HEK293 (cell line): ENCODE measurements at regions not wholly inside any gene's neighbourhood (a gene's known extent, or its start where the extent isn't known, plus 50 kb on each side); places are given as distances from the start of the nearest gene placed in this dataset.

Experiments used
- CTCF ChIA-PET: fragments of 350-600 bp; formaldehyde crosslinking; extraction: SDS; loops from one replicate; lab custom pipeline; 2021; ENCODE audit warnings: antibody characterized with exemption; lab: Yijun Ruan, JAX
- POLR2A ChIA-PET: fragments of 300-600 bp; formaldehyde crosslinking; extraction: SDS; loops from one replicate; lab custom pipeline; 2020; ENCODE audit warnings: antibody characterized with exemption, inconsistent platforms; lab: Yijun Ruan, JAX
- H3K27ac ChIP-seq: fragments of 200-500 bp; sonication (Bioruptor generic); 2 replicates; pipeline ENCODE4 v1.5.1; 2014; ENCODE audit warnings: low read depth, low read length, control low read depth, inconsistent platforms; ENCODE audit errors: extremely low read depth
- H3K36me3 ChIP-seq, 2 experiments: fragments of 200-500 bp in 1 of 2; sonication (Bioruptor generic) in 1 of 2; 1 replicate in 1 of 2; 2 replicates in 1 of 2; pipeline ENCODE4 v1.5.1; 2014 to 2017; ENCODE audit warnings: inconsistent platforms in 2 of 2, low read length in 2 of 2; ENCODE audit not compliant: control insufficient read depth in 2 of 2, insufficient read depth in 1 of 2
- H3K4me1 ChIP-seq: fragments of 200-500 bp; sonication (Bioruptor generic); 2 replicates; pipeline ENCODE4 v1.5.1; 2014; ENCODE audit warnings: mild to moderate bottlenecking, low read length, inconsistent platforms; ENCODE audit not compliant: control insufficient read depth, insufficient read depth
- H3K4me3 ChIP-seq: 2 replicates; pipeline ENCODE4 v1.5.1; 2011; ENCODE audit warnings: low read depth, mild to moderate bottlenecking, control low read depth, low read length, moderate library complexity
- H3K9me3 ChIP-seq: fragments of 200-500 bp; sonication (Bioruptor generic); 2 replicates; pipeline ENCODE4 v1.5.1; 2014; ENCODE audit warnings: low read depth, low read length, inconsistent platforms; ENCODE audit not compliant: control insufficient read depth, insufficient read depth
- EGR2 ChIP-seq: fragments of 450-650 bp; formaldehyde crosslinking; IDR thresholded peaks from 2 replicates; pipeline ENCODE4 v1.5.1; 2016; ENCODE audit warnings: low read depth, missing biosample characterization, missing genetic modification characterization
- HOXC10 ChIP-seq: sonication (generic); formaldehyde crosslinking; IDR thresholded peaks from 2 replicates; pipeline ENCODE4 v1.8.1; 2023; ENCODE audit warnings: mild to moderate bottlenecking, missing genetic modification reagents
- MZF1 ChIP-seq: fragments of 450-650 bp; formaldehyde crosslinking; IDR thresholded peaks from 2 replicates; pipeline ENCODE4 v1.5.1; 2017; ENCODE audit warnings: missing biosample characterization, missing genetic modification characterization, borderline replicate concordance
- YY1 ChIP-seq: fragments of 450-650 bp; formaldehyde crosslinking; IDR thresholded peaks from 2 replicates; pipeline ENCODE4 v1.5.1; 2018; ENCODE audit warnings: missing biosample characterization, missing genetic modification characterization
- ZBTB21 ChIP-seq: fragments of 450-650 bp; formaldehyde crosslinking; IDR thresholded peaks from 2 replicates; pipeline ENCODE4 v1.5.1; 2017; ENCODE audit warnings: missing biosample characterization, missing genetic modification characterization
- ZNF140 ChIP-seq: fragments of 450-650 bp; formaldehyde crosslinking; IDR thresholded peaks from 2 replicates; pipeline ENCODE4 v1.5.1; 2016; ENCODE audit warnings: missing biosample characterization, missing genetic modification characterization
- ZNF19 ChIP-seq: fragments of 450-650 bp; formaldehyde crosslinking; IDR thresholded peaks from 2 replicates; pipeline ENCODE4; 2016; ENCODE audit warnings: missing biosample characterization, missing genetic modification characterization, low read depth
- ZNF23 ChIP-seq: fragments of 450-650 bp; formaldehyde crosslinking; IDR thresholded peaks from 2 replicates; pipeline ENCODE4 v1.5.1; 2016; ENCODE audit warnings: missing biosample characterization, missing genetic modification characterization, borderline replicate concordance
- ZNF549 ChIP-seq: fragments of 450-650 bp; IDR thresholded peaks from 2 replicates; pipeline ENCODE4 v1.5.1; 2018; ENCODE audit warnings: missing biosample characterization, missing genetic modification characterization, mild to moderate bottlenecking, inconsistent platforms, moderate library complexity
- ZNF571 ChIP-seq: fragments of 450-650 bp; formaldehyde crosslinking; IDR thresholded peaks from 2 replicates; pipeline ENCODE4 v1.5.0; 2017; ENCODE audit warnings: missing biosample characterization, missing genetic modification characterization
- ZNF707 ChIP-seq: fragments of 450-650 bp; formaldehyde crosslinking; IDR thresholded peaks from 2 replicates; pipeline ENCODE4 v1.5.1; 2016; ENCODE audit warnings: missing biosample characterization, missing genetic modification characterization
- TF ChIP-seq, protein P1 (sequence below): fragments of 450-650 bp; formaldehyde crosslinking; IDR thresholded peaks from 2 replicates; pipeline ENCODE4 v1.5.1; 2017; ENCODE audit warnings: missing biosample characterization, missing genetic modification characterization
- TF ChIP-seq, protein P2 (sequence below): fragments of 450-650 bp; formaldehyde crosslinking; IDR thresholded peaks from 2 replicates; pipeline ENCODE4 v1.5.0; 2017; ENCODE audit warnings: missing biosample characterization, missing genetic modification characterization, borderline replicate concordance
- TF ChIP-seq, protein P3 (sequence below): fragments of 450-650 bp; formaldehyde crosslinking; IDR thresholded peaks from 2 replicates; pipeline ENCODE4 v1.5.1; 2016; ENCODE audit warnings: missing biosample characterization, missing genetic modification characterization
- TF ChIP-seq, protein P4 (sequence below): fragments of 450-650 bp; formaldehyde crosslinking; IDR thresholded peaks from 2 replicates; pipeline ENCODE4 v1.5.1; 2016; ENCODE audit warnings: missing biosample characterization, missing genetic modification characterization

DNA sequence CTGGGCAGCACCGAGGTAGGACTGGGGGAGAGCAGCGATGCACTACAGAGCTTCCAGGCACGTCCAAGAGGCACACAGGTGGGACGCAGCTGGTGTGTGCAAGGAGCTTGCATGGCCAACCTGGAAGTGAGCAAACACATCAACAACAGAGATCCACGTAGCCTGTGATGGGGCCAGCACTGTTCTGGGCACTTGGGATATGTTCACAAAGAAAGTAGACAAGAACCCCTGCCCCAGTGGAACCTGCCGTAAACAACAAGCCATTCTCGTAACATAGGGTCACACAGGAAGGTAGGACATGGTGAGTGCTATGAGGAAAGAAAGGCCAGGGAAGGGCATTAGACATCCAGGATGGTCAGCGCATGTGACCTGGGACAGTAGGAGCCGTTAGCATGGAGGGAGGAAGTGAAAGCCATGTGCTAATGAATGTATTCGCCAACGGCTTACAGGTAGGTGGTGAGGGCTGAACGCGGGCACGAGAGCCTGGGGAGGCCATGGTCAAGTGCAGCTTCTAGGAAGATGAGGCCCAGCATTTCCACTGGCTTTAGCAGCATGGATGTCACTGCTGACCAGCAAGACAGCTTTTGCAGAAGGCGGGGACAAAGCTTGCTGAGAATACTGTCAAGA, 105.5 kb downstream of the TEX26 start:
- TF ChIP-seq ZNF707 (no peak), ZNF23 (tag by site-specific recombination) (no peak), YY1 (tag by site-specific recombination) (no peak), HOXC10 (CRISPR knock-in tag) (no peak)
- no peak overlapping the region for H3K4me3 ChIP-seq
- no peaks in the 10 kb centered on the region for H3K9me3 ChIP-seq
- H3K4me1 ChIP-seq, result no peaks in the 10 kb centered on the region
- no peaks in the 10 kb centered on the region for H3K36me3 ChIP-seq
- ChIA-PET POLR2A (interaction anchor here (0.6 to 0.7 kb wide), 2 partner anchors 75 to 572 kb away, joined by 3 to 6 read pairs; no protein-coding TSS in a partner anchor), CTCF (interaction anchor here (0.6 to 1.5 kb wide), 3 partner anchors 12 to 256 kb away, joined by 3 to 6 read pairs (median 4); no protein-coding TSS in a partner anchor)
- no peak overlapping the region for H3K27ac ChIP-seq

DNA sequence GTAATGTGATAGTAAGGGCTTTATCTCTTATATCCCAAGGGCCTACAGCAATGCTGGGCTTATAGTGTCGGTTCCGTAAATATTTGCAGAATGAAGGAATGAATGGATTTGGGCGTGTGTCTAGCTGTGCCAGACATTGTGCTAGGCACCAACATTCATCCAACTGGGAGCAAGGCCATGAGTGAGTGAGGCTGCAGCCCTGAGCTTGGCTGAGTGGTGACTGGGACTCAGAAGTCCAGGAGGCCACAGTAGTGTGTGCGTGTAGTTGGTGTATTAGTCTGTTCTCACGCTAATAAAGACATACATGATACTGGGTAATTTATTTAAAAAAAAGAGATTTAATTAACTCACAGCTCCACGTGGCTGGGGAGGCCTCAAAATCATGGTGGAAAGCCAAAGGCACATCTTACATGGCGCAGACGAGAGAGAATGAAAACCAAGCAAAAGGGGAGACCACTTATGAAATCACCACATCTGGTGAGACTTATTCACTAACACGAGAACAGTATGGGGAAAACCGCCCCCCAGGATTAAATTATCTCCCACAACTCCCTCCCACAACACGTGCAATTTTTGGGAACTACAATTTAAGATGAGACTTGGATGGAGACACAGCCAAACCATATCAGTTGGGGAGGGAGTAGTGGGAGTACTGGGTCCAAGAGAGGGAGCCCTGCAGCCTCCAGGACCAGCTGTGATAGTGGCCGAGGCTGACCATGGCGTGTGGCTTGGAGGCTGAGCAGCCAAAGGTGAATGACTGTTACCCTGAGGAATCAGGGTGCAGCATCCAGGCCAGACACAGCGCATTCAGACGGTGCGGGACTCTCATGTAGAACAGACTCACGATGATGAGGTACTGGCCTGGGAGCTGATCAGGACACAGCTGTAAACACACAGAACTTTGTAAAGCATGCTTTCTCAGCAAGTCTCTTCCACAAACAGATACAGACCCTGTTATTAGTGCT, 104.6 kb downstream of the TEX26 start:
- TF ChIP-seq ZBTB21 (tag by site-specific recombination) (no peak), MZF1 (tag by site-specific recombination) (no peak), ZNF19 (tag by site-specific recombination) (no peak), ZNF140 (no peak), ZNF549 (tag by site-specific recombination) (no peak), EGR2 (tag by site-specific recombination) (no peak), ZNF571 (no peak)
- TF ChIP-seq, protein P1, sequence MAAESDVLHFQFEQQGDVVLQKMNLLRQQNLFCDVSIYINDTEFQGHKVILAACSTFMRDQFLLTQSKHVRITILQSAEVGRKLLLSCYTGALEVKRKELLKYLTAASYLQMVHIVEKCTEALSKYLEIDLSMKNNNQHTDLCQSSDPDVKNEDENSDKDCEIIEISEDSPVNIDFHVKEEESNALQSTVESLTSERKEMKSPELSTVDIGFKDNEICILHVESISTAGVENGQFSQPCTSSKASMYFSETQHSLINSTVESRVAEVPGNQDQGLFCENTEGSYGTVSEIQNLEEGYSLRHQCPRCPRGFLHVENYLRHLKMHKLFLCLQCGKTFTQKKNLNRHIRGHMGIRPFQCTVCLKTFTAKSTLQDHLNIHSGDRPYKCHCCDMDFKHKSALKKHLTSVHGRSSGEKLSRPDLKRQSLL (tag by site-specific recombination), result no peak
- TF ChIP-seq, protein P2, sequence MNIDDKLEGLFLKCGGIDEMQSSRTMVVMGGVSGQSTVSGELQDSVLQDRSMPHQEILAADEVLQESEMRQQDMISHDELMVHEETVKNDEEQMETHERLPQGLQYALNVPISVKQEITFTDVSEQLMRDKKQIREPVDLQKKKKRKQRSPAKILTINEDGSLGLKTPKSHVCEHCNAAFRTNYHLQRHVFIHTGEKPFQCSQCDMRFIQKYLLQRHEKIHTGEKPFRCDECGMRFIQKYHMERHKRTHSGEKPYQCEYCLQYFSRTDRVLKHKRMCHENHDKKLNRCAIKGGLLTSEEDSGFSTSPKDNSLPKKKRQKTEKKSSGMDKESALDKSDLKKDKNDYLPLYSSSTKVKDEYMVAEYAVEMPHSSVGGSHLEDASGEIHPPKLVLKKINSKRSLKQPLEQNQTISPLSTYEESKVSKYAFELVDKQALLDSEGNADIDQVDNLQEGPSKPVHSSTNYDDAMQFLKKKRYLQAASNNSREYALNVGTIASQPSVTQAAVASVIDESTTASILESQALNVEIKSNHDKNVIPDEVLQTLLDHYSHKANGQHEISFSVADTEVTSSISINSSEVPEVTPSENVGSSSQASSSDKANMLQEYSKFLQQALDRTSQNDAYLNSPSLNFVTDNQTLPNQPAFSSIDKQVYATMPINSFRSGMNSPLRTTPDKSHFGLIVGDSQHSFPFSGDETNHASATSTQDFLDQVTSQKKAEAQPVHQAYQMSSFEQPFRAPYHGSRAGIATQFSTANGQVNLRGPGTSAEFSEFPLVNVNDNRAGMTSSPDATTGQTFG, result no peak
- TF ChIP-seq, protein P3, sequence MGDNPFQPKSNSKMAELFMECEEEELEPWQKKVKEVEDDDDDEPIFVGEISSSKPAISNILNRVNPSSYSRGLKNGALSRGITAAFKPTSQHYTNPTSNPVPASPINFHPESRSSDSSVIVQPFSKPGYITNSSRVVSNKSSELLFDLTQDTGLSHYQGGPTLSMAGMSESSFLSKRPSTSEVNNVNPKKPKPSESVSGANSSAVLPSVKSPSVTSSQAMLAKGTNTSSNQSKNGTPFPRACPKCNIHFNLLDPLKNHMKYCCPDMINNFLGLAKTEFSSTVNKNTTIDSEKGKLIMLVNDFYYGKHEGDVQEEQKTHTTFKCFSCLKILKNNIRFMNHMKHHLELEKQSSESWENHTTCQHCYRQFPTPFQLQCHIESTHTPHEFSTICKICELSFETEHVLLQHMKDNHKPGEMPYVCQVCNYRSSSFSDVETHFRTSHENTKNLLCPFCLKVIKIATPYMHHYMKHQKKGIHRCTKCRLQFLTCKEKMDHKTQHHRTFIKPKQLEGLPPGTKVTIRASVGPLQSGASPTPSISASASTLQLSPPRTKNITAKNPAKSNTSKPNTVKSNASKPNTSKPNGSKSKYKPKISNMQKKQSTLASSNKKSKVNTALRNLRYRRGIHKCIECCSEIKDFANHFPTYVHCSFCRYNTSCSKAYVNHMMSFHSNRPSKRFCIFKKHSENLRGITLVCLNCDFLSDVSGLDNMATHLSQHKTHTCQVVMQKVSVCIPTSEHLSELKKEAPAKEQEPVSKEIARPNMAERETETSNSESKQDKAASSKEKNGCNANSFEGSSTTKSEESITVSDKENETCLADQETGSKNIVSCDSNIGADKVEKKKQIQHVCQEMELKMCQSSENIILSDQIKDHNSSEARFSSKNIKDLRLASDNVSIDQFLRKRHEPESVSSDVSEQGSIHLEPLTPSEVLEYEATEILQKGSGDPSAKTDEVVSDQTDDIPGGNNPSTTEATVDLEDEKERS (tag by site-specific recombination), result no peak
- TF ChIP-seq, protein P4, sequence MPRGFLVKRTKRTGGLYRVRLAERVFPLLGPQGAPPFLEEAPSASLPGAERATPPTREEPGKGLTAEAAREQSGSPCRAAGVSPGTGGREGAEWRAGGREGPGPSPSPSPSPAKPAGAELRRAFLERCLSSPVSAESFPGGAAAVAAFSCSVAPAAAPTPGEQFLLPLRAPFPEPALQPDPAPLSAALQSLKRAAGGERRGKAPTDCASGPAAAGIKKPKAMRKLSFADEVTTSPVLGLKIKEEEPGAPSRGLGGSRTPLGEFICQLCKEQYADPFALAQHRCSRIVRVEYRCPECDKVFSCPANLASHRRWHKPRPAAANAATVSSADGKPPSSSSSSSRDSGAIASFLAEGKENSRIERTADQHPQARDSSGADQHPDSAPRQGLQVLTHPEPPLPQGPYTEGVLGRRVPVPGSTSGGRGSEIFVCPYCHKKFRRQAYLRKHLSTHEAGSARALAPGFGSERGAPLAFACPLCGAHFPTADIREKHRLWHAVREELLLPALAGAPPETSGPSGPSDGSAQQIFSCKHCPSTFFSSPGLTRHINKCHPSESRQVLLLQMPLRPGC (tag by site-specific recombination), result no peak
- no peaks in the 10 kb centered on the region for H3K36me3 ChIP-seq
- H3K27ac ChIP-seq, result no peak overlapping the region
- ChIA-PET POLR2A (interaction anchor here (0.6 kb wide), 1 partner anchor 74 kb away, joined by 3 read pairs; no protein-coding TSS in a partner anchor), CTCF (interaction anchor here (0.6 kb wide), 1 partner anchor 169 kb away, joined by 4 read pairs; no protein-coding TSS in a partner anchor)
- H3K4me1 ChIP-seq, result no peaks in the 10 kb centered on the region
- no peak overlapping the region for H3K4me3 ChIP-seq
- H3K9me3 ChIP-seq, result no peaks in the 10 kb centered on the region
